Psoas muscle (tissue), 7 donors: ENCODE measurements at regions not wholly inside any gene's neighbourhood (a gene's known extent, or its start where the extent isn't known, plus 50 kb on each side); places are given as distances from the start of the nearest gene placed in this dataset.
A peak's percentile ranks its signal among the peaks of the same experiment; 100 is the strongest.
"Not testable (repeated sequence)": the region's sequence is repeated elsewhere in the genome, so short reads cannot be mapped to it uniquely, and the experiment has no call there.

ENCODE experiments used
- ATAC-seq, 4 donors: fragments of 200-7000 bp; cut with Tn5 transposase; one replicate each; pipeline ENCODE4 v1.9.1; 2020; ENCODE audit warnings: moderate library complexity in 3 of 4, mild to moderate bottlenecking in 2 of 4
- DNase-seq, 2 donors: peaks; one replicate each; pipeline ENCODE4 v3.0.0-alpha.2; 2020
- H3K27ac ChIP-seq: fragments of 200-600 bp; one replicate; pipeline ENCODE4 v1.8.0; 2022
- H3K27me3 ChIP-seq, 3 donors: fragments of 200-600 bp in 1 of 3; one replicate each; pipeline versions ENCODE4 v1.6.1 to v1.8.0; 2013 to 2022; ENCODE audit warnings: low read length in 2 of 3, mild to moderate bottlenecking in 2 of 3, moderate library complexity in 1 of 3; ENCODE audit not compliant: insufficient read depth in 3 of 3
- H3K36me3 ChIP-seq, 2 donors: fragments of 200-600 bp in 1 of 2; one replicate each; pipeline versions ENCODE4 v1.6.1 to v1.8.0; 2013 to 2022; ENCODE audit warnings: low read depth in 1 of 2, mild to moderate bottlenecking in 1 of 2, moderate library complexity in 1 of 2; ENCODE audit not compliant: insufficient read depth in 1 of 2
- H3K4me1 ChIP-seq: fragments of 200-600 bp; one replicate; pipeline ENCODE4 v1.8.0; 2022
- H3K4me3 ChIP-seq: fragments of 200-600 bp; one replicate; pipeline ENCODE4 v1.8.0; 2022; ENCODE audit warnings: mild to moderate bottlenecking
- H3K9me3 ChIP-seq: fragments of 200-600 bp; one replicate; pipeline ENCODE4 v1.8.0; 2022
- WGBS, 3 donors: extraction: QIAGEN DNeasy Blood & Tissue Kit; methylation state at CpG; one replicate each; pipeline versions ENCODE4 v1.1.6 to v1.1.7; 2013; 5-methylcytosine and 5-hydroxymethylcytosine counted together
- intact Hi-C, 2 donors: fragments of 100-400 bp; cut with DNase I; formaldehyde crosslinking; loops; one replicate each; pipeline versions ENCODE4 v1.11.0 to v1.14.2; 2022
- TF ChIP-seq, protein P1 (sequence below): fragments of 200-600 bp; IDR thresholded peaks from one replicate; pipeline ENCODE4 v1.8.0; 2022; ENCODE audit warnings: antibody characterized with exemption
- donor health status: healthy with polysubstance abuse.
- donor health status: DM: no; HTN: no; CAD: no; lungs with moderate emphysema.
- donor health status: Bipolar disorder and iron deficiency.
- donor health status: healthy.
- donor health status: DM: yes; HTN: yes; CAD: no.
- donor health status: DM: no; HTN: no; CAD: no.
- donor health status: DM: yes; HTN: yes; CAD: no.

DNA sequence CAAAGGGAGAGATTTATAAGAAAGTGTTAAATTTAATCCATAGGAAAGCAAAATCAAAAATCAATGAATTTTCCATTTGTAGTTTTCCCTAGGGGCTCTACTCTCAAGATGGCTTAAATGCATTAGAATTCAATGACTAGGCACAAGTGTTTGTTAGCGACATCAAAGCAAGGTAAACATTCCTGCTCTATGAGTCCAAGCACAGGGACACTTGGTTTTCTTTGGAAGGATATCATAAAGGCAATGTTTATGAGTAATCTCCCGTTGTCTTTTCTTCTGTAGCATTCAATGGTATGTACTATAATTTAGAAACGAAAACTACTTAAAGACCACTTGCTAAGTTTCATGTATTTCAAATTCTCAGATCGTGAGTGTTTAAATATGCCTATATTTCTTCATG is 54.8 kb upstream of the ZNF717 start:
- H3K36me3 ChIP-seq, DNase-seq, H3K27me3 ChIP-seq, H3K9me3 ChIP-seq, H3K4me3 ChIP-seq, H3K4me1 ChIP-seq, intact Hi-C loops, ATAC-seq, H3K27ac ChIP-seq: not testable (repeated sequence)
- WGBS, 3 donors, result 77 to 85% (median 81%) methylated on average over 4 of the region's 4 CpGs

DNA sequence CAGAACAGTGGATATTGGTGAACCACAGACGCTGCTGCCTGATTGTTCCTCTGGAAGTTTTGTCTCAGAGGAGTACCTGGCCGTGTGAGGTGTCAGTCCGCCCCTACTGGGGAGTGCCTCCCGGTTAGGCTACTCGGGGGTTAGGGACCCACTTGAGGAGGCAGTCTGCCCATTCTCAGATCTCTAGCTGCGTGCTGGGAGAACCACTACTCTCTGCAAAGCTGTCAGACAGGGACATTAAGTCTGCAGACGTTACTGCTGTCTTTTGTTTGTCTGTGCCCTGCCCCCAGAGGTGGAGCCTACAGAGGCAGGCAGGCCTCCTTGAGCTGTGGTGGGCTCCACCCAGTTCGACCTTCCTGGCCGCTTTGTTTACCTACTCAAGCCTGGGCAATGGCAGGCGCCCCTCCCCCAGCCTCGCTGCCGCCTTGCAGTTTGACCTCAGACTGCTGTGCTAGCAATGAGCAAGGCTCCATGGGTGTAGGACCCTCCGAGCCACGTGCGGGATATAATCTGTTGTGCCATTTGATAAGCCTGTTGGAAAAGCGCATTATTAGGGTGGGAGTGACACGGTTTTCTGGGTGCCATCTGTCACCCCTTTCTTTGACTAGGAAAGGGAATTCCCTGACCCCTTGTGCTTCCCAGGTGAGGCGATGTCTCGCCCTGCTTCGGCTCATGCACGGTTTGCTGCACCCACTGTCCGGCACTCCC is 65.1 kb upstream of the ZNF717 start:
- ATAC-seq, intact Hi-C loops, H3K27me3 ChIP-seq, H3K36me3 ChIP-seq, H3K4me3 ChIP-seq, H3K4me1 ChIP-seq, H3K27ac ChIP-seq, H3K9me3 ChIP-seq, DNase-seq: not testable (repeated sequence)
- WGBS, 3 donors, result 69 to 75% (median 73%) methylated on average over 22 of the region's 22 CpGs

DNA sequence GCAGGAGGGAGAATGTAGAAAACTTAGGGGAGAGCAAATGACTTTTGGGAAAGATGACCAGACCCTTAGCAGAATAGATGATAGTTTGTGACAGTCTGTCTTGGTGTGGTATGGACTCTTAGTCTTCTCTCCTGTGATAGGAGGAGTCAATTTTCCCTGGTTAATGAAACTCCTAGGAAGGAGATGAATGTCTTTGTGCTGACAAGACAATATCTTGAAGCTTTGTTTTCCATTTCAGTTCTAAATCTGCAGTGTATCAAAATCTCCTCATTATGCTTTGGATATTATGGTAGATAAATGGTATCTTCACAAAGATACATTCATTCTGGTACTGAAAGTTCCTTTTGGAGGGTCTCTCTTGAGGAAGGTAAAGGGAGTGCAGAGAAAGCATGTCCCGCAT is 77.8 kb upstream of the ZNF717 start:
- TF ChIP-seq, protein P1, sequence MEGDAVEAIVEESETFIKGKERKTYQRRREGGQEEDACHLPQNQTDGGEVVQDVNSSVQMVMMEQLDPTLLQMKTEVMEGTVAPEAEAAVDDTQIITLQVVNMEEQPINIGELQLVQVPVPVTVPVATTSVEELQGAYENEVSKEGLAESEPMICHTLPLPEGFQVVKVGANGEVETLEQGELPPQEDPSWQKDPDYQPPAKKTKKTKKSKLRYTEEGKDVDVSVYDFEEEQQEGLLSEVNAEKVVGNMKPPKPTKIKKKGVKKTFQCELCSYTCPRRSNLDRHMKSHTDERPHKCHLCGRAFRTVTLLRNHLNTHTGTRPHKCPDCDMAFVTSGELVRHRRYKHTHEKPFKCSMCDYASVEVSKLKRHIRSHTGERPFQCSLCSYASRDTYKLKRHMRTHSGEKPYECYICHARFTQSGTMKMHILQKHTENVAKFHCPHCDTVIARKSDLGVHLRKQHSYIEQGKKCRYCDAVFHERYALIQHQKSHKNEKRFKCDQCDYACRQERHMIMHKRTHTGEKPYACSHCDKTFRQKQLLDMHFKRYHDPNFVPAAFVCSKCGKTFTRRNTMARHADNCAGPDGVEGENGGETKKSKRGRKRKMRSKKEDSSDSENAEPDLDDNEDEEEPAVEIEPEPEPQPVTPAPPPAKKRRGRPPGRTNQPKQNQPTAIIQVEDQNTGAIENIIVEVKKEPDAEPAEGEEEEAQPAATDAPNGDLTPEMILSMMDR, result no peak
- intact Hi-C loops, result no loop called here
- WGBS, 3 donors, result 86 to 93% (median 89%) methylated on average over 1 of the region's 1 CpG
- DNase-seq (no peak), ATAC-seq (no peak)
- Histone ChIP-seq H3K27ac (no peak overlapping the region), H3K36me3 (no peaks in the 10 kb centered on the region), H3K27me3 (no peaks in the 10 kb centered on the region), H3K4me1 (no peaks in the 10 kb centered on the region), H3K4me3 (no peak overlapping the region), H3K9me3 (no peaks in the 10 kb centered on the region)

GRCh38 chr3:75863878-75864277 is 78.5 kb upstream of the ZNF717 start:
- H3K9me3 ChIP-seq, result no peaks in the 10 kb centered on the region
- H3K27ac ChIP-seq, result no peak overlapping the region
- ATAC-seq (no peak), DNase-seq (no peak)
- WGBS, 3 donors, result 59 to 61% (median 60%) methylated on average over 2 of the region's 2 CpGs
- no peaks in the 10 kb centered on the region for H3K27me3 ChIP-seq
- H3K4me3 ChIP-seq, result no peak overlapping the region
- H3K36me3 ChIP-seq, result no peaks in the 10 kb centered on the region
- TF ChIP-seq, protein P1, result no peak
- intact Hi-C loops, result no loop called here
- no peaks in the 10 kb centered on the region for H3K4me1 ChIP-seq

DNA sequence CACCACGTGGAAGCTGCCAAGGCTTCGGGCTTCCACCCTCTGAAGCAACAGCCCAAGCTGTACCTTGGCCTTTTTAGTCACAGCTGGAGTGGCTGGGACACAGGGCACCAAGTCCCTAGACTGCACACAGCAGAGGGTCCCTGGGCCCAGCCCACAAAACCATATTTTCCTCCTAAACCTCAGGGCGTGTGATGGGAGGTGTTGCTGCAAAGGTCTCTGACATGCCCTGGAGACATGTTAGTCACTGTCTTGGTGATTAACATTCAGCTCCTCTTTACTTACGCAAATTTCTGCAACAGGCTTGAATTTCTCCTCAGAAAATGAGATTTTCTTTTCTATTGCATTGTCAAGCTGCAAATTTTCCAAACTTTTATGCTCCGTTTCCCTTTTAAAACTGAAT is 98.4 kb upstream of the ZNF717 start:
- WGBS, 3 donors, result 74 to 77% (median 74%) methylated on average over 5 of the region's 5 CpGs
- H3K9me3 ChIP-seq, result not testable (repeated sequence)

GRCh38 chr3:75886971-75887526 is 101.7 kb upstream of the ZNF717 start:
- intact Hi-C loops, result no loop called here
- Histone ChIP-seq H3K4me3 (no peak overlapping the region), H3K27me3 (no peaks in the 10 kb centered on the region), H3K9me3 (no peaks in the 10 kb centered on the region), H3K27ac (no peak overlapping the region), H3K4me1 (no peaks in the 10 kb centered on the region), H3K36me3 (no peaks in the 10 kb centered on the region)
- DNase-seq (no peak), ATAC-seq (no peak)
- TF ChIP-seq, protein P1, result no peak
- 69 to 72% (median 70%) methylated on average over 2 of the region's 2 CpGs for WGBS, 3 donors

More for the DNA sequence above, 98.4 kb upstream of the ZNF717 start:
- intact Hi-C loops, H3K27me3 ChIP-seq, H3K36me3 ChIP-seq, H3K4me3 ChIP-seq, ATAC-seq, H3K4me1 ChIP-seq, H3K27ac ChIP-seq: not testable (repeated sequence)
- DNase-seq, result peak in 1 of 2 donors; percentile 15
